HG03135 (cell line): ENCODE measurements at regions not wholly inside any gene's neighbourhood (a gene's known extent, or its start where the extent isn't known, plus 50 kb on each side); places are given as distances from the start of the nearest gene placed in this dataset.

Experiments used
- ATAC-seq: cut with Tn5 transposase; IDR thresholded peaks from one replicate; pipeline ENCODE4 v1.9.1; 2021; ENCODE audit warnings: mild to moderate bottlenecking, moderate library complexity; ENCODE audit not compliant: unreplicated experiment

DNA sequence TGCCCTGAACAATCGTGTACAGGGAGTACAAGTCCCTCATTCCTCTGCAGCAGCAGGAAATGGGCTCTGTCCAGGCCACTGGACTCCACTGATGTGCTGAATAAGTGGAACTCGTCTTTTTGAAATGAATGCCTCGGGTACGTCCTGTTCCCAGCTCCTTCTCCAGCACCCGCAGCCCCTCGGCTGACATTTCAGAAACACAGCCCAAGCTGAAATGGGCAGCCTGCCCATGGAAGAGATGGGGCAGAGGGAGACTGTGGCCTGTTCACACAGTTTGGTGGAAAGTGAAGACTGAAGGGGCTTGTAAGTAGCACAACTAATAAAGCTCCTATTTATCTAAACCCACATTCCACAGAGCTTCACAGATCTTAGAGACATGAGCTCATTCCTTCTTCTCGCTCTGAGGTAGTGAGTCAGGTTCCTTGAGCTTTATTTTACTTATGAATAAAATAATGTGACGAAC lies 498.6 kb downstream of the TXNL1 start:
- no peak for ATAC-seq

- no peak for ATAC-seq
Measured at GRCh38 chr18:56139372-56139771, 499.0 kb downstream of the TXNL1 start.

DNA sequence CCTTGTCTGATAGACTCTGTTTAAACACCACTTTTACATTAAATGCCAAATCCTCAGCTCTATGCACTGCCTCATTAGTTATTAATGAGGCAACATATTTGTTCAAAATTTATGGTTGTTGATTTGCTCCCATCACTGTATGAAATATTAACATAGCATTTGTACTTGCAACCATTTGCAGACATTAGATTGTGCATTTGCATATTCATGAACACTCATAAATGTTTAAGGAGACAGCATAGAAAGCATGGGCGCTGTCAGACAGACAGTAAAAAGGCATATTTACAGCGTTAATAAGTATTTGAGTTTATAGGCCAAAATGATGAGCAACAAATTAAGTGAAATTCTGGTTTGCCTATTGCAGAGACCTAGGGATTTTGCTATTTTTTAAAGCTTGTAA lies 502.3 kb downstream of the TXNL1 start:
- no peak for ATAC-seq

GRCh38 chr18:56130481-56130880 lies 507.9 kb downstream of the TXNL1 start:
- ATAC-seq, result no peak

GRCh38 chr18:56128153-56128791 lies 510.1 kb downstream of the TXNL1 start:
- ATAC-seq, result no peak

DNA sequence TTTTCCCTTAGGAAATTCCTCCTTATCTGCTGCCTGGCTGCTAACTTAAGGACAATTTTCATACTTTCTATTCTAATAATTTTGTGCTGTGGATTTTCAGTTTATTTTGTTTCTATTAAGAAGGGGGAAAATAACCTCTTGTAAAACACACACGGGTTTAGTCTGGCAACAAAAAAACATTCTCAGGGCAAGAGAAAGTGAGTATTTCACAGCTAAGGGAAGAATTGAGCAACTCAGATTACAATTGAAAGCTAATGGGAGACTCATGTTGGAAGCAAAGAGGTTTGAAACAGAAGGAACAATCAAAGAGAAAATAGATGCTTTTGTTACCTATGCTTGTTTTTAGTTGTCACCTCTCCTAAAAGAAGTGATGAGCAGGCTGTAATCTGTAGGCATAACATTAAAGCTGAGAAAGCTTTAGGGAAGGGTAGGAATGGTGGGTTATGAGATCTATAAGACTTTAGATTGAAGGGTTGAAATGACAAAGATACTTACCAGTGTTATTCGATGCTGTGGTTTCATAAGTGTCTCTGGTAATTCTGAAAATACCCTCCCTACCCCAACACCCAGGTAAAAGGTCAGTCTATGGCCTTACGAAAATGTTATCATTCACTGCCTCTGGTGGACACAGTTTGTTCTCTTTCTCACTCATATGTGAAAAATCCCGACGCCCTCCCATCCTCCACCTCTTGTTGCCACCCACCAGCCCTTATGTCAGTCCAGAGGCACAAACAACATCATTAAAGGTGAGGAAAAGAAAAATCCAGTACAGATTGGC lies 510.9 kb downstream of the TXNL1 start:
- no peak for ATAC-seq

- ATAC-seq, result no peak
Measured at GRCh38 chr18:56124186-56124585, 514.2 kb downstream of the TXNL1 start.

- ATAC-seq, result no peak
Measured at GRCh38 chr18:56121669-56122068, 516.7 kb downstream of the TXNL1 start.

GRCh38 chr18:56120782-56121181 lies 517.6 kb downstream of the TXNL1 start:
- ATAC-seq, result no peak

- ATAC-seq, result no peak
Measured at GRCh38 chr18:56119681-56120080, 518.7 kb downstream of the TXNL1 start.

DNA sequence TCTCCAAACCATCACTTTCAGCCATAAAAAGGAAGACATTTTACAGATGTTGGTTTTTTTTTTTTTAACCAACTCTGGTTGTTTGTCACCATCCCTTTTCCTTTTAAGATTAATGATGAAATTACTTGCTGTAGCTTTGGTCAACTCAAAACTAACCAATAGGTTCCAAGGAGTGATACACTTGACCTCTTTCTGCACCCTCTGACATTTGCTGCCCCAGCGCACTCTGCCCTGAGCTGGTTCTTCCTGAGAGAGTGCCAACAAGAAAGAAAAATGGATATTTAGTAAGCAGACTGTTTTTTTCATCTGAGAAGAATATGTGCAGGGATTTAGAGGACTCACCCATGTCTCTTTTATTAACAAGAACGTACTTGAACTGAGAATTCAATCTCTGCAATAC lies 520.0 kb downstream of the TXNL1 start:
- ATAC-seq, result no peak

GRCh38 chr18:56115071-56116015 lies 523.0 kb downstream of the TXNL1 start:
- no peak for ATAC-seq

GRCh38 chr18:56112984-56113383 lies 525.0 kb upstream of the TCF4 start:
- no peak for ATAC-seq

GRCh38 chr18:56112013-56112749 lies 524.2 kb upstream of the TCF4 start:
- peak; percentile 98 for ATAC-seq

DNA sequence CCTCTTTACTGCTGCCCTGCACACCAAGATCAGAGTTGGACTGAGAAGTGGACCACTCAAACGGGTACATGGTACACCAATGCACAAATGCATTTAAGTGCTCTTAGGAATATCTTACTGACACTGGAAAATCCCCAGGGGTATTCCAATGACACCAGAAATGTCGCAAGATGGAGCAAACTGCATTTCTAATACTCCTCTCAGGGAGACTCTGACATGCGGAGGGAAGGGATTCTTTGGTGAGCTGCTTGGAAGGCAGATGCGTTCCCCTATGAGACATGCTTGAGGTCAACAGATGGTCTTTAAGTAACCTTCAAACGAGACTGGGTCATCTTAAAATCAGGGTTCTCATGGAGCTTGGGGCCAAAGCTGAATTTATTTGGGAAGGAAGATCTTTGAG lies 521.8 kb upstream of the TCF4 start:
- ATAC-seq, result no peak

GRCh38 chr18:56108478-56109367 lies 520.7 kb upstream of the TCF4 start:
- no peak for ATAC-seq

DNA sequence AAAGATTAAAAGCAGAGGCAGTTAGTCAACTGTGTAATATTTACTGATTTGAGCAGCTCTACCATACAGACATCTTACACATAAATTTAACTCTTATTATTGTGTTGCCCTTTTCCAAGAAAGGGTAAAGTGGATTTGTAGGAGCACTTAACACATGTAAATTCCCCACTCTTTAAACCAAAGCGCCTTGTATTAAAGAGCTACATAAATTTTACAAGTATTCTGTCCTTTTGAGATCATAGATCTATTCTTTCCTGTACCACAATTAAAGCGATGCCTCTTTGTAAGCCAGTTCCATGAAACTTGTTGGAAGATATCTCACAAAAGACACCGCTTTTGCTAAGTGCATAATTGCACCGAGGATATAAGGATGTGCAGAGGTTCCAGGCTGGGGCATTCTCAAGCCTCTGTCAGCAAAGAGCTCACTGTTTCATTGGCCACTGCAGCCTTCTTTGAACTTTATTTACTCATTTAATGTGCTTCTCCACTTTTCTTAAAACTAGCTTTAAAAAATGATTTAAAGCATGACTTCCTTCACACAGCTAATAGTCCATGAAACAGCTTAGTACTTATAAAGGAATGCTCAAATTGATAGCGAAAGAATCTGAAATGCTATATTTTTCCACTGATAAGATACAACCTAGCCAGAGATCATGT lies 520.0 kb upstream of the TCF4 start:
- no peak for ATAC-seq

- ATAC-seq, result no peak
Measured at GRCh38 chr18:56100090-56100722, 512.2 kb upstream of the TCF4 start.

- ATAC-seq, result no peak
Measured at GRCh38 chr18:56097621-56098020, 509.6 kb upstream of the TCF4 start.
